Activated CD4-positive, alpha-beta T cell treated with anti-CD3 and anti-CD28 coated beads, Interleukin-2, amount 50 U/mL, for 48 hours (primary cell): ENCODE measurements at regions not wholly inside any gene's neighbourhood (a gene's known extent, or its start where the extent isn't known, plus 50 kb on each side); places are given as distances from the start of the nearest gene placed in this dataset.
"Not testable (repeated sequence)": the region's sequence is repeated elsewhere in the genome, so short reads cannot be mapped to it uniquely, and the experiment has no call there.

Experiments
- DNase-seq, 2 experiments: peaks; one replicate each; pipeline ENCODE4 v3.0.0-alpha.2; 2020

DNA sequence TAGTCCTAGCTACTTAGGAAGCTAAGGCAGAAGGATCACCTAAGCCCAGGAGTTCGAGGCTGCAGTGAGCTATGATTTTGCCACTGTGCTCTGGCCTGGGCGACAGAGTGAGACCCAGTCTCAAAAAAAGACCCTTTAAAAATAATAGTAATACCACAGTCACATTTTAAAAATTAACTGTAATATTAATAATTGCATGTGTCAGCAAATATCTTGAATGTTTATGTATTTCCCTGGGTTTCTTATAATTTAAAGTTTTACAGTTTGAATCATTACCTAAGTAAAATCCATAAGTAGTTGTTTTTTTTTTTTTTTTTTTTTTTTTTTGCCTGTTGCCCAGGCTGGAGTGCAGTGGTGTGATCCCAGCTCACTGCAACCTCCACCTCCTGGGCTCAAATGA lies 69.2 kb downstream of the LYZL2 start:
- DNase-seq = no peak

DNA sequence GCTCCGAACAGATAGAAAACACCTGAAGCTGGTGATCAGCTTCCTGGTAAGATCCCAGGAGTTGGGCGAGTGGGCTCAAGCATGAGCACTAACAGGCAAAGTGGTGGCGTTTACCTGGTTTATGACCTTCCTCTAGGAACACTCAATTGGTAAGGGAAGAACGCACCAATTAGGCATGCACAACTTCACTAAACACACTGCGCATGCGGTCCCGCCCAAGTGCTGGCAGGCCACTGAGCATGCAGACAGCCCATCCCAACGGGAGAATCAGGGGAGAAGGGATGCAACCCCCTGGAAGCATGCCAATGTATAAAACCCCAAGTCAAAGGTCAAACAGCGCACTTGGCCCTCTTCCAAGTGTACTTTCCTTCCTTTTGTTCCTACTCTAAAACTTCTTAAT lies 70.4 kb downstream of the LYZL2 start:
- DNase-seq = no peak

DNA sequence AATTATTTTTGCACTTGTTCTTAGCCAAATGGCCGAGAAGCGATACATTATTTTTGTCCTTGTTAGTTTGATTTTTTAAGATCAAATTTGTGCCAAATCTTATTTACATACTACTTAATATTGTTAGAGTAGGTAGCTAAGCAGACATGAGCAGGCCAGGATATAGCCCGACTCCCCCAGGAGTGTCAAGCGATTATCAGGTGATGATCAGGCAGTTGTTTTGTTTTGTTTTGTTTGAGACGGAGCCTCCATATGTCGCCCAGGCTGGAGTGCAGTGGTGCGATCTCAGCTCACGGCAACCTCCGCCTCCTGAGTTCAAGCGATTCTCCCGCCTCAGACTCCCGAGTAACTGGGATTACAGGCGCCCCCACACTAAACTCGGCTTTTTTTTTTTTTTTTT lies 71.1 kb downstream of the LYZL2 start:
- DNase-seq = no peak

DNA sequence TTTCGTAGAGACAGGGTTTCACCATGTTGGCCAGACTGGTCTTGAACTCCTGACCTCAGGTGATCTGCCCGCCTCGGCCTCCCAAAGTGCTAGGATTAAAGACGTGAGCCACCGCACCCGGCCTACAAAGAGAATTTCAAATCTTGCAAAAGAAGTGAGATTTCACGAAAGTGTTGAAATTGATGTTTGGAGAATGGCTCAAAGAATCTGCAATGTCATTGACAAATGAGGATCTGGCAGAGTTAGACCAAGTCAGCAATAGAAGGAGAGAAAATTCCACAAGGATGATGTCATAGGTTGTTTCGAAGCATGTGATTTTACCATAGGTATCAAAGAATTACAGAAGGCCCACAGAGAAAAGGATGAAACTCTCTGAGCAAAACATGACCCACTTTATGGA lies 71.7 kb downstream of the LYZL2 start:
- no peak for DNase-seq

DNA sequence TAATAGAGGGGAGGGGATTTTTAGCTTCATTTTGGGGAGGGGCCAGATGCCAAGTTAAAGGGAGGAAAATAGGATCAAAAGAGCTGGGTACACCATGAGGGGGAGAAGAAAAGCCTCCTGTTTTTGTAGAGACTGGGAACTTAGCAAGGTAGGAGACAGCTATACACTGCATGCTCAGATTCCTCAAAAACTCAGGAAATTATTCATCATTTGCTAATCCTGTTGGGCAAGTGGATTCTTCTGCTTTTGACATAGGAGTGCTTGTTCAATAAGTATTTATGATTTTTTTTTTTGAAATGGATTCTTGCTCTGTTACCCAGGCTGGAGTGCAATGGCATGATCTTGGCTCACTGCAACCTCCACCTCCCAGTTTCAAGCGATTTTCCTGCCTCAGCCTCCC lies 73.4 kb downstream of the LYZL2 start:
- no peak for DNase-seq

DNA sequence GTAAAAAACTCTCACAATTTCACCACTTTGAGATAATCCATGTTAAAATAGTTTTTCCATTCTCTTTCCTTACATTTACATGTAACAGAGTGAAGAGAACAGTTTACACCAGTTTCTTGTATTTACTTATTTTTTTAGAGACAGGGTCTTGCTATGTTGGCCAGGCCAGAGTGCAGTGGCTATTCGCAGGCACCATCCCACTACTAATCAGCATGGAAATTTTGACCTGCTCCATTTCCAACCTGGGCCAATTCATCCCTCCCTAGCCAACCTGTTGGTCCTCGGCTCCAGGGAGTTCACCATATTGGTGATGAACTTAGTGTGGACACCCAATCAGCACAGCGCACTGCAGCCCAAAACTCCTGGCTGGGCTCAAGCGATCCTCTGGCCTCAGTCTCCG lies 74.1 kb downstream of the LYZL2 start:
- DNase-seq = no peak

DNA sequence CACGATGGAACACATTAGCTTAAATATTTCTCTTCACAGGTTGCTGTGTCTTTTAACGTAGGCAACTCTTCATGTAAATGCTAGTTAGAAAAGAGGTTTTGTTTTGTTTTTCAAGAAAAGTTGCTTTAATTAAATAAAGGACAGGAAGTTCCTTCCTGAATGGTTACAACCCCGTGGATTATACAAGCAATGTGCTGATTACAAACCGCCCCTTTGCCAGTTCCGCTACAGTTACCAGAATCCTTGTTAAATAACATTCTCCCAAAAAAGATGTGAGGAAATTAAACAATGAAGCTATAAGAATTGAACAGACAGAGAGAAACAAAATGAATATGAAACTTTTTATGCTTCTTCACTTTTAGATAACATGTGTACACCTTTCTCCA lies 75.1 kb downstream of the LYZL2 start:
- no peak for DNase-seq

DNA sequence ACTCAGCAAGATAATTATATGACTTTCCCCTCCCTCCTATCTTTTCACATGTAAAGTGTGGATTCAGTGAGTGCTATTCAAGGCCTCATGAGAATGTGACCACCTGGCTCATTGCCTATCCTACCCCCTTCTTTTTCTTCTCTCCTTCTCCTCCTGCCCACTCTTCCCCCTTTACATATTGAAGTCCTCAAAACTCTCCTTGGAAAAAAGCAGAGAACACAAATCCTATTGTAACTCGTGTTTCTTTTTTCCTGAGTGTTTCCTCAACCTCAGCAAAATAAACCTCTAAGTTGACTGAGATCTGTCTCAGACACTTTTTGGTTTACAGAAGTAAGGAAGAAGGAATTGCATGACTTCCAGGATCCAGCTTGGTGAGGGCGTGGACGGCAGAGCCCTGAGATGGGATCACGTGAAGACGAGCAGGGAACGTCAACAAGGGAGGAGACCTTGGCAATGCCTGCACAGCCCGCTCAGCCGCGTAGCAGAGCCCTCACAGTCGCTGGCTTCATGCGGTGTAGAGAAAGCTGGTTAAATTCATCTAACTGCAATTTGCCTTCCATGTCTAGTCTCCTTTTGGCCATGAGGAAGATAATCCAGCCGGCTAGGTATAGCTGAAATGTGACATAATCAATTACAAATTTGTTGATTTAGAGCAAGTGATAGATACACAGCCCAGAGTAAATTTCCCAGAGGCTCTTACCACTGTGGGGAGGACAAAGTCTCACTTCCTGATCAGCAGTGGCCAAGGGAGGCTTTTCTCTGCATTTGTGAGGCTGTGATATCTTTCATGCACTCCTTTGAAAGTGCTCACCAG lies 75.7 kb downstream of the LYZL2 start:
- no peak for DNase-seq

DNA sequence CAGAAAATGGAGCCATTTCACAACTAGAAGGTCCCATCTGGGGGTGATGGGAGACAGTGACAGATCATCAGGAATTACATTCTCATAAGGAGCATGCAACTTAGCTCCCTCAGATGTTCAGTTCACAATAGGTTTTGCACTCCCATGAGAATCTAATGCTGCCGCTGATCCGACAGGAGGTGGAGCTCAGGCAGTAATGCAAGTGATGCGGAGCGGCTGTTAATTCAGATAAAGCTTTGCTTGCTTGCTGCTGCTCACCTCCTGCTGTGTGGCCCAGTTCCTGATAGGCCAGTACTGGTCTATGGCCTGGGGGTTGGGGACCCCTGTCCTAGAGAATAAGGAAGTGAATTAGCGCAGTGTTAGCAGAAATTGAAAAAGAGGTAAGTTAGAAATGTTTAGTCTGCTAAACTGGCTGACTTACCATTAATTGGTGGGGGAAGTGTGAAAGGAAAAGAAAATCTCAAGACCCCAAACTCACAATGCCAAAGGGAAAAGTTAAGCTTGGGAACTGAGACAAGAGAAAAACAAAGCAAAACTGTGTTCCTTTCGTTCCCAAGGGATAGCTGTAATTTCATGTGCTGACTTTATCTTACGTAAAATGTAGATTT lies 76.4 kb downstream of the LYZL2 start:
- DNase-seq = no peak

DNA sequence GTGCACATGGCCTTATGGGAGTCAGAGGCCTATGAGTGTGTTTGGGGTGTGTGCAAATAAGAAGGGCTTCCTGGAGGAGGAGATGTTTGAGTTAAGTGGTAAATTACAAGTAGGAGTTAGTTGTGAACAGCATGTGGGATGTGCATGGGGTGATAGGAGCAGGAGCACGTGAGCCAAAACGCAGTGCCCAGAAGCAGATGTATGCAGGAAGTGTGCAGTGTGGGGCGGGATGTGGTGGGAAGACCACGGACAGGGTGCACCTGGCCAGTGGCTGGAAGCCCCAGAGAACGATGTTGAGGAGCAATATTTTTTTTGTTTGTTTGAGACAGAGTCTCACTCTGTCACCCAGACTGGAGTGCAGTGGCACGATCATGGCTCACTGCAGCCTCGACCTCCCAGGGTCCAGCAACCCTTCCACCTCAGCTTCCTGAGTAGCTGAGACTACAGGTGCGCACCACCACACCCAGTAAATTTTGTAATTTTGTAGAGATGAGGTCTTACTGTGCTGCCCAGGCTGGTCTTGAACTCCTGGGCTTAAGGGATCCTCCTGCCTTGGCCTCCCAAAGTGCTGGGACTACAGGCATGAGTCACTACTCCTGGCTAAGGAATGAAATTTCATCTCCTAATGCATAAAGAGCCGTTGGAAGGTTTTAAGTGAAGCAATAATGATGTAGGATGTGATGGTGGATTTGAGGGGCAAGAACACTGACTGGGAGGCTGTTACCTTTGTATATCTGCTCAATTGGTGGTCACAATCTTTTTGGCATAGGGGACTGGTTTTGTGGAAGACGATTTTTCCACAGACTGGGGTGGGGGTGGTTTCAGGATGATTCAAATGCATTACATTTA lies 78.4 kb downstream of the LYZL2 start:
- DNase-seq = no peak

DNA sequence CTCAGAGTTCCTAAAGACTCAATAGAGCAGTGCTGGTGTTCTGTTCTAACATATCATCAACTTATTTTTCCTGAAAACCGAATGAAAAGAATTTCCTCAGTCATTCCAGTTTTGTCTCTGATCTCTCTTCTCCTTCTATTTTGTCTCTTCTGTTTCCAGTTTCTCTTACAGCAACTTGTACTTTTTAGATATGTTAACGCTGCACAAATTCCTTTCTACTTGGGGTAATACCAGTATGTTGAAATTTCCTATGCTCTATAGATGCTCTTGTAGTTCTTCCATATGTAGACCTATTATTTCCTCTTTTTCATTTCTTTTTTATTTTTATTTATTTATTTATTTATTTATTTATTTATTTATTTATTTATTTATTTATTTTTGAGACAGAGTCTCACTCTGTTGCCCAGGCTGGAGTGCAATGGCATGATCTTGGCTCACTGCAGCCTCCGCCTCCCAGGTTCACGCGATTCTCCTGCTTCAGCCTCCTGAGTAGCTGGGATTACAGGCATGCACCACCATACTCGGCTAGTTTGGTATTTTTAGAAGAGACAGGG lies 80.3 kb downstream of the LYZL2 start:
- DNase-seq = not testable (repeated sequence)

DNA sequence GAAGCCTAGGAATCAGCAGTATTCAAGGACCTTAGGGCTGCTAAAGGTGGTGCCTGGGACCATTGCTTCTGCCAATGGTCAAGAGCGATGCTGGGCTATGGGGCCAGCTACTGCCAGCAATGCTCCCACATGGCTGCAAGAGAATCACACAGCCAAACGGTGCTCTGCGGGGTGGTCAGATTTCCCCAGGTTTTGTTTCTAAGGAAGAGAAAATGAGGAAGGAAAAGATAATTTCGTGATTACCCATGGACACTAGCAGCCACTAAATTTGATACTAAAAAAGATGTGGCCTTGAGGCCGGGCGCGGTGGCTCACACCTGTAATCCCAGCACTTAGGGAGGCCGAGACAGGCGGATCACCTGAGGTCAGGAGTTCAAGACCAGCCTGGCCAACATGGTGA lies 83.0 kb downstream of the LYZL2 start:
- DNase-seq = no peak

DNA sequence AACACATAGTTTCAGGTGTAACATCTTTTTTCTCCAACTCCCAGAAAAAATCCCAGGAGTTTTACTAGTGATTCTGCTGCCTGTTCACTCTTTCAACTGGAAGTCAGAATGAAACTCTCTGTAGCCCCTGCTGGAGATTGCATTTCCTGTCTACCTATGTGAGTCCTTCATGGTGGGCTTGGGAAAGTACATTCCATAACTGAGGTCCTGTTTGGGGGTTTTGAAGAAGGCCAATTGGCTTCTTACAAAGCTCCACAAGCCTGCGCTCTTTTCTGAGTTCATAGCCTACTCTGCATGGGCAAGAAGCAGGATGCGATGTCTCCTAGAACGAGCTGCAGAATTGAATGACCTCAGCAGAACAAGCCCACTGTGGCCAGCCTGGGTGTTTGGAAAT lies 86.7 kb downstream of the LYZL2 start:
- DNase-seq = no peak

DNA sequence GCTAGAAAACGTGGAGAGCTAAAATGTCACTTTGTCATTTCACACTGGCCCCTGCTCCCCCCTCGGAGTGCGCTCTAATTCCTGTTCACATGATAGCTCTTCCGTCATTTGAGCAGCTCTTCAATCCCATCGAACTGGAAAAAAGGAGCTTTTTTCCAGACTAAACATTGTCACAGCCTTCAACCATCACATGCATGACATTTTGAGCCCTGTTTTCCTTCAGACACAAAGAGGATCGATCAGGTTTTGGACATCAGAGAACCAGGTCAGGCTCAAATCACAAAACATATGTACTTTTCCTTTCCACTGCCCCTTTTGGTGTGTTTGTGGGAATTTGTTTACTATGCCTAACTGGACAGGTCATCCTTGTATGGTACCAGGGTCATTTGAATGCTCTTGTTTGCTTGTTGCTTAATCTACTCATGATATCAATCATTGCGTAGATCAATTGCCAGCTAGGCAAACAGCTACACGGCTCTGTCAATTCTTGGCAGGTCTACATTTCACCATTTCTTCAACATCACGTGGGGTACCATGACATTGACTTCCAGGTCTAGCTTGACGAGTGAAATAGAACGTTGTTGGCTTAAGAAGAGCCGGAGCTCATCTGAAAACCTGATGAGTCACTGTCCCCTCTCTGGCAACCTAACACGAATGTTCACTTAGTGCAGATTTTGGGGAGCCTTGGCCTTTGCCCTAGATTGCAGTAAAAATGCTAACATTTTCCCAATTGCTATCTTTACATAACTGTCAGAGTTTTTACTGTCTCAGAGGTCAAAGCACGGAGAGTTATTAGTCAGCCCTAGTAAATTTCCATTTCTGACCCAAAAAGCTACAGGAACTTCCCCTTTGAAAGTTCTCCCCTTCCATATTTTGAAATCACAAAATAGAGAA lies 87.3 kb downstream of the LYZL2 start:
- DNase-seq = no peak

DNA sequence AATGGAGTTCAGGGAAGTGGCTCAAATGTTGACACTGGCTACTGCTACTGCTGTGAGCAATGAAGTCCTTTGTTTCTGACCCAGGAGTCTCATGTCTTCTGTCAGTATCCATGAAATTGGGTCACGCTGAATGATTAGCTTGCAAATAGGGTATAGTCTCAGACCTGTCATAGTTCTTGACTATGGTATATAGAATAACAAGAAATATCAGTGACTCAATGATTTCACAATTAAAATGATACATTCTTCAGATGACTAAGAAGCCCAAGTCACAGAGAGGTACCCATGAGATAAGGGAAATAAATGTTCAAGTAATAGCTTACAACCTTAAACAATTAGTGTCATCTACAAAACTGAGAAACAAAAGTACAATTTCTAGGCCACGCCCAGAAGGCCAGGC lies 89.3 kb downstream of the LYZL2 start:
- DNase-seq = no peak

DNA sequence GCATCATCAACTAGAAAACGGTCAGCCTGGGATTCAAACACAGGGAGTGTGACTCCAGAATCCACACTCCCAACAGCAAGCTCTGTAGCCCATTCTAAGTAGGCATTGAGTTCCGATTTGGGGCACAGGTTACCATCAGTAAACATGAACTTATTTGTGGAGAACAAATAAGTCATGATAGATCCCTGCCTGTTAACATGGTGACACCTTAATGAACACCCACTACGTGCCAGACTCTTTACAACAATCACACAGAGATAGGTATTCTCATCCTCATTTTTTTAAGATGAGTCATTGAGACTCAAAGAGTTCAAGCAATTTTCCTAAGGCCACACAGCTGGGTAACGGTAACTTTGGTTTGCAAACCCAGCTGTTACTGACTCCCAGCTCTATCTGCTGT lies 91.5 kb downstream of the LYZL2 start:
- DNase-seq = no peak

DNA sequence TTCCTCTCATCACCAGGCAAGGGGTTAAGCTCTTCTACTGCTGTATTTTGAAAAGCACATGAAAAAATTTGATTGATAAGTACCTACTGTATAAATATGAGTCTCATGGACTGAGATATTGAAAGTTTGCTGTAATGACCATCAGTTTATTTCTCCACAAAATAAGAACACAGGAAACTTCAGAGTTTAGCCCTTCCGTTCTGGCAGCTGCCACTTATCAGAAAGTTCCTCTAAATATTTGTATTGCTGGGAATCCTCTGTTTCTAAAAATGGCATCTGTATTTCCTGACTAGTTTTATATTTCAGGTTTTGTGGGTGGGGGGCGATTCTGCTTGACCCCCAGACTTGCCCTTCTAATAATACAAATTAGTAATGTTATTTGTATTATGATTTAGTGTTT lies 92.0 kb downstream of the LYZL2 start:
- no peak for DNase-seq

DNA sequence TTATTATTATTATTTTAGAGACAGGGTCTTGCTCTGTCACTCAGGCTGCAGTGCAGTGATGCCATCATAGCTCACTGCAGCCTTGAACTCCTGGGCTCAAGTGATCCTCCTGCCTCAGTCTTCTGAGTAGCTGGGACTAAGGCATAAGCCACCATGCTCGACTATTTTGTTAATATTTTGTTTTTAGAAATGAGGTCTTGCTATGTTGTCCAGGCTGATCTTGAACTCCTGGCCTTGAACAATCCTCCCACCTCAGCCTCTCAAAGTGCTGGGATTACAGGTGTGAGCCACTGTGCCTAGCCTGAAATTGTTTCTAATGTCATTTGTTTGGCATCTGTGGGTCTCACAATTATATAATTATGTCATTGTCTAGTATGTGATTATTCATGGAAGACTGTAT lies 92.4 kb downstream of the LYZL2 start:
- DNase-seq = not testable (repeated sequence)

DNA sequence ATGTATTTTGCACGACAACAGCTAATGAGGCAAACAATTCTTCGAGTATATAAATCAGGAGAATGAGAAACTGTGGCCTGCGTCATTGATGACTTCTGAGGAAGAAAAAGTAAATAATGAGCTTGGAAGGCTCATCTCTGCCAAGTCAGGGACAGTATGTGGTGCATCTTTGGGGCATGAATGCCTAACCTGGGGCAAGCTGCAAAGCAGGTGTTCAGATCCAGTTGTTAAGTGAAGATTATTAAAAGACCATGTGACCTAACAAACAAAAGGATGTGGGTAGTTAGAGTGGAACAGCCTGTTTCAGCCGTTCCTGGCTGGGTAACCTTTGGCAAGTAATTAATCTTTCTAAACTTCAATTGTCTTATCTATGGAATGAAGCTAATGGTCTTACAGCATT lies 93.0 kb downstream of the LYZL2 start:
- DNase-seq = no peak

DNA sequence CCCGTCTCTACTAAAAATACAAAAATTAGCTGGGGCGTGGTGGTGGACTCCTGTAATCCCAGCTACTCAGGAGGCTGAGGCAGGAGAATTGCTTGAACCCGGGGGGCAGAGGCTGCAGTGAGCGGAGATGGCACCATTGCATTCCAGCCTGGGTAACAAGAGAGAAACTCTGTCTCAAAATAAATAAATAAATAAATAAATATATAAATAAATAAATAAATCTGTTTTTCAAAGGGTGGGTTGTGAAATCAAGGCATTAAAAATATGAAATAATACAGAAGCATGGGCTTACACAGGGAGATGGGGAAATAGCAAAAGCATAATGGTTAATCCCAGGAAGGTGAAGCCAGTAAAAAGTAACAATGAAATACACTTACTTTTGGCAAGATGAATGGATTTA lies 93.9 kb downstream of the LYZL2 start:
- DNase-seq = no peak

DNA sequence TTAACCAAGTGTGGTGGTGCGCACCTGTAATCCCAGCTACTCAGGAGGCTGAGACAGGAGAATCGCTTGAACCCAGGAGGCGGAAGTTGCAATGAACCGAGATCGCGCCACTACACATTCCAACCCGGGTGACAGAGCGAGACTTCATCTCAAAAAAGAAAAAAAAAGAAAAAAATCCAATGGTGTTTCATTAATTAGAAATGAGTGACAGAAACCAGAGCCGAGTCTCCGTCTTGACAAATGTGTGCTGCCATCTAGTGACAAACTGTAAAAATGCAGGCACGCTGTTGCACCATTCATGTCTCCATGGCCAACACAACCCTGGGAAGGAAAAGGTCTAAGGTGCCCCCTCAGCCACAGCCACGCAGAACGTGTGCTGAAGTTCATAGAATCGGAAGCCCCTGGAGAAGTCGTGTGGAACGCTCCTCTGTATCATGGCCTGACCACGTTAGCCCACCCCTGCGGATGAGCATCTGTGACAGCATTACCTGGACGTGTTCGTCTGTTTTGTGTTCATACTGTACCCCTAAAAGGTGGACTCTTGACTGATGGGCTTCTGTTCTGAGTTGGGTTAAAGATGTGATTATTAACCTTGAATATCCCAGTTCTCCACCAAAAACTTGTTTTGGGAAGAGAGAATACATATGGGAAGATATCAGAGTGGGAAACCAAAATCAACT lies 94.9 kb downstream of the LYZL2 start:
- DNase-seq = peak; percentile 74 to 78
